ENCODE measurements at regions not wholly inside any gene's neighbourhood (a gene's known extent, or its start where the extent isn't known, plus 50 kb on each side); places are given as distances from the start of the nearest gene placed in this dataset.

GRCh38 chr3:90145094-90145860 lies 1037.9 kb downstream of the EPHA3 start:
- POLR2A ChIA-PET: no interaction called here
- BruUV-seq (replicated peaks): no TSS peak
- no peak for FAIRE-seq

GRCh38 chr3:90180096-90180495 lies 1072.7 kb downstream of the EPHA3 start:
- WGBS (ENCODE audit: insufficient coverage, low coverage, missing lambda C conversion rate): 4% methylated on average over 2 of the region's 2 CpGs
- DNase-seq (ENCODE audit: extremely low read depth in 1 of 4, low spot score in 3 of 4) (no peak), FAIRE-seq (no peak), ATAC-seq (no peak)
- Histone ChIP-seq H3K4me3 (no peak overlapping the region), H3K27me3 (ENCODE audit: control insufficient read depth in 2 of 2, insufficient read depth in 2 of 2, low read length in 2 of 2) (no peaks in the 10 kb centered on the region), H4K20me1 (replicated peaks; ENCODE audit: control insufficient read depth, insufficient read depth, low read length) (no peaks in the 10 kb centered on the region), H3K4me2 (ENCODE audit: insufficient read depth, low read length) (no peak overlapping the region), H3K36me3 (ENCODE audit: control insufficient read depth, insufficient read depth, low read length) (no peaks in the 10 kb centered on the region), H3K4me1 (replicated peaks in 1 of 2; ENCODE audit: control insufficient read depth in 2 of 2, insufficient read depth in 2 of 2, low read length in 2 of 2) (no peaks in the 10 kb centered on the region), H3K9me3 (replicated peaks; ENCODE audit: control insufficient read depth, insufficient read depth, low read depth, low read length) (no peaks in the 10 kb centered on the region), H3K9me1 (ENCODE audit: control insufficient read depth, insufficient read depth, low read length) (no peaks in the 10 kb centered on the region), H3K9ac (ENCODE audit: insufficient read depth in 1 of 2, low read depth in 2 of 2, low read length in 2 of 2) (no peak overlapping the region), H2AFZ (ENCODE audit: low read depth, low read length) (no peak overlapping the region), H3K27ac (ENCODE audit: extremely low read depth, low read depth, low read length) (no peak overlapping the region), H3K79me2 (ENCODE audit: control insufficient read depth, insufficient read depth, low read length) (no peaks in the 10 kb centered on the region)
- ChIA-PET POLR2A (no interaction called here), CTCF (ENCODE audit: low intra/inter-chr PET ratio) (no interaction called here)
- no peak for TF ChIP-seq ZNF561 (CRISPR knock-in tag; conservative IDR thresholded peaks at IDR 0.05)
- BruUV-seq (replicated peaks): no TSS peak
- intact Hi-C loops (cut with micrococcal nuclease) (loop anchor here (10.0 kb wide), 1 partner anchor 1975 kb away; no protein-coding TSS in a partner anchor), in situ Hi-C loops (cut with MboI) (no loop called here)

More at GRCh38 chr3:90145094-90145860, 1037.9 kb downstream of the EPHA3 start:
- no peaks in the 10 kb centered on the region for H3K9me3 ChIP-seq (replicated peaks; ENCODE audit: control insufficient read depth, insufficient read depth, low read depth, low read length)
- no peaks in the 10 kb centered on the region for H3K36me3 ChIP-seq (ENCODE audit: control insufficient read depth, insufficient read depth, low read length)
- no peak overlapping the region for H3K9ac ChIP-seq (ENCODE audit: insufficient read depth in 1 of 2, low read depth in 2 of 2, low read length in 2 of 2)
- H3K9me1 ChIP-seq (ENCODE audit: control insufficient read depth, insufficient read depth, low read length): no peaks in the 10 kb centered on the region
- intact Hi-C loops (cut with micrococcal nuclease) (no loop called here), in situ Hi-C loops (cut with MboI) (no loop called here)
- no peak overlapping the region for H3K4me3 ChIP-seq
- H4K20me1 ChIP-seq (replicated peaks; ENCODE audit: control insufficient read depth, insufficient read depth, low read length): no peaks in the 10 kb centered on the region
- H3K4me2 ChIP-seq (ENCODE audit: insufficient read depth, low read length): no peak overlapping the region
- H3K27me3 ChIP-seq (ENCODE audit: control insufficient read depth in 2 of 2, insufficient read depth in 2 of 2, low read length in 2 of 2): no peaks in the 10 kb centered on the region
- WGBS (ENCODE audit: insufficient coverage, low coverage, missing lambda C conversion rate): 0% methylated on average over 1 of the region's 4 CpGs
- no peaks in the 10 kb centered on the region for H3K79me2 ChIP-seq (ENCODE audit: control insufficient read depth, insufficient read depth, low read length)
- TF ChIP-seq CREBBP (IDR thresholded peaks at IDR 0.05; ENCODE audit: low read depth, low read length): no peak
- no peak for TF ChIP-seq PYGO2 (tag; IDR thresholded peaks at IDR 0.05)
- TF ChIP-seq PURB (CRISPR knock-in tag; IDR thresholded peaks at IDR 0.05; ENCODE audit: low read depth): no peak
- no peak for DNase-seq (ENCODE audit: extremely low read depth in 1 of 4, low spot score in 3 of 4)
- H3K4me1 ChIP-seq (replicated peaks in 1 of 2; ENCODE audit: control insufficient read depth in 2 of 2, insufficient read depth in 2 of 2, low read length in 2 of 2): no peaks in the 10 kb centered on the region
- no peak overlapping the region for H3K27ac ChIP-seq (ENCODE audit: extremely low read depth, low read depth, low read length)
- CTCF ChIA-PET (ENCODE audit: low intra/inter-chr PET ratio): no interaction called here
- no peak overlapping the region for H2AFZ ChIP-seq (ENCODE audit: low read depth, low read length)
- no peak for ATAC-seq
